ENCODE measurements at regions not wholly inside any gene's neighbourhood (a gene's known extent, or its start where the extent isn't known, plus 50 kb on each side); places are given as distances from the start of the nearest gene placed in this dataset.

GRCh38 chr5:44542470-44542869, 153.2 kb upstream of the FGF10 start:
- TF ChIP-seq CTCF (IDR thresholded peaks at IDR 0.05): no peak
- TF ChIP-seq E2F1 (CRISPR knock-in tag; IDR thresholded peaks at IDR 0.05): no peak
- TF ChIP-seq GRHL2 (CRISPR knock-in tag; IDR thresholded peaks at IDR 0.05; ENCODE audit: insufficient replicate concordance, severe bottlenecking): no peak
- TF ChIP-seq CREM (CRISPR knock-in tag; IDR thresholded peaks at IDR 0.05): no peak
